Lower leg skin (tissue), 4 donors: ENCODE measurements at regions not wholly inside any gene's neighbourhood (a gene's known extent, or its start where the extent isn't known, plus 50 kb on each side); places are given as distances from the start of the nearest gene placed in this dataset.

Experiments
- DNase-seq, 2 donors: peaks; one replicate each; pipeline ENCODE4 v3.0.0-alpha.2; 2019; ENCODE audit warnings: low spot score in 2 of 2
- H3K4me3 ChIP-seq: fragments of 200-600 bp; sonication (generic); 2 replicates; pipeline ENCODE4 v1.5.1; 2017; ENCODE audit warnings: mild to moderate bottlenecking, low read depth; ENCODE audit not compliant: poor library complexity, severe bottlenecking
- CTCF ChIP-seq, 3 donors: fragments of 450-650 bp; IDR thresholded peaks; one replicate each; pipeline ENCODE4 v1.5.1; 2016; ENCODE audit warnings: antibody characterized with exemption in 3 of 3, mild to moderate bottlenecking in 3 of 3, moderate library complexity in 2 of 3
- POLR2A ChIP-seq, 2 donors: fragments of 450-650 bp; IDR thresholded peaks; one replicate each; pipeline ENCODE4 v1.6.1; 2016 to 2017; ENCODE audit warnings: antibody characterized with exemption in 2 of 2, mild to moderate bottlenecking in 1 of 2, moderate library complexity in 1 of 2
- WGBS, 2 donors: methylation state at CpG; one replicate each; pipeline ENCODE4 v1.1.5; 2018; 5-methylcytosine and 5-hydroxymethylcytosine counted together
- intact Hi-C: fragments of 100-400 bp; cut with DNase I; formaldehyde crosslinking; loops from one replicate; pipeline ENCODE4 v1.15.0; 2023; ENCODE audit warnings: low total_unique reads

GRCh38 chr20:53879048-53879684 is 191.2 kb downstream of the BCAS1 start:
- intact Hi-C loops: no loop called here
- DNase-seq: peak in 1 of 2 donors; percentile 53
- TF ChIP-seq POLR2A (IDR thresholded peaks at IDR 0.05): no peak
- TF ChIP-seq CTCF (IDR thresholded peaks at IDR 0.05): no peak
- no peak overlapping the region for H3K4me3 ChIP-seq
- WGBS, 2 donors: 82 to 89% methylated on average over 10 of the region's 10 CpGs

GRCh38 chr20:53878262-53879047 is 191.9 kb downstream of the BCAS1 start:
- 81 to 83% methylated on average over 6 of the region's 6 CpGs for WGBS, 2 donors
- intact Hi-C loops: no loop called here
- no peak overlapping the region for H3K4me3 ChIP-seq
- peak in 1 of 2 donors; percentile 20 for DNase-seq
- TF ChIP-seq POLR2A (IDR thresholded peaks at IDR 0.05) (no peak), CTCF (IDR thresholded peaks at IDR 0.05) (no peak)

DNA sequence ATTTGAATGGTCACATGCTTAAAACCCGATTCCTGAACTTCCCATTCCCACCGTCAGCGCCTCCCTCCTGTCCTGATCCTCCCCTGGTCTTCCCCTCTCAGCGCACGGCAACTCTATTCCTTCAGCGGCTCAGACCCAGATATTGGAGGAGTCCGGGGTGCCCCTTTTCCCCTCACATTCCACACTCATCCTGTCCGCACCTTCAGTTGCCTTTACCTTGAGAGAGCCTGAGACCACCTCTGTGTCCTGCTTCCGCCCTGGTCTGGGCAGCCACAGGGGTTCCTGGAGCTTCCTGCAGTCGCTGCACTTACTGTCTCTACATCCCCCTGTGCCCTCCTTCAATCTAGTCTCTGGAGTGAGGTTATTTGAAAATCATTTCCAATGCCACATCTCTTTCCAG is 193.4 kb downstream of the BCAS1 start:
- TF ChIP-seq POLR2A (IDR thresholded peaks at IDR 0.05) (no peak), CTCF (IDR thresholded peaks at IDR 0.05) (no peak)
- intact Hi-C loops: no loop called here
- no peak overlapping the region for H3K4me3 ChIP-seq
- whole genome bisulfite sequencing, 2 donors: 92 to 96% methylated on average over 10 of the region's 10 CpGs
- peak in 1 of 2 donors; percentile 54 for DNase-seq

DNA sequence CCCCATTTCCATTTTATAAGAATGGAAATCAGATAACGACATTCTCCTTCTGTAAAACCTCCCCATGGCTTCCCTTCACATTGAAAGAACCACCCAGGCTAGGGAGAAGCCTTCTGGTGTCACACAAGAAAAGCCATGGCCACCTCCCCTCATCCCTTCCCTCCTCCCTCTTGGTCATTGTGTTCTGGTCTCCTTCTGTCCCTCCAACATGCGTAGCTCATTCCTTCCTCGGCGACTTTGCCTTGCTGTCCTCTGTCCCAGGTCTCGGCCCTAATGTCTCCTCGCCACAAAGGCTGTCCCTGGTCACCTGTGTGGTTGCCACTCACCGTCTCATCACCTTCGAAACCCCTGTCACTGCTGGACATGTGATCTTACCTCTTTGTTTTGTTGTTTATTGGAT is 193.9 kb downstream of the BCAS1 start:
- intact Hi-C loops: no loop called here
- no peak overlapping the region for H3K4me3 ChIP-seq
- no peak for TF ChIP-seq CTCF (IDR thresholded peaks at IDR 0.05)
- TF ChIP-seq POLR2A (IDR thresholded peaks at IDR 0.05): no peak
- 86 to 97% methylated on average over 8 of the region's 8 CpGs for WGBS, 2 donors
- DNase-seq: peak in 1 of 2 donors; percentile 64

DNA sequence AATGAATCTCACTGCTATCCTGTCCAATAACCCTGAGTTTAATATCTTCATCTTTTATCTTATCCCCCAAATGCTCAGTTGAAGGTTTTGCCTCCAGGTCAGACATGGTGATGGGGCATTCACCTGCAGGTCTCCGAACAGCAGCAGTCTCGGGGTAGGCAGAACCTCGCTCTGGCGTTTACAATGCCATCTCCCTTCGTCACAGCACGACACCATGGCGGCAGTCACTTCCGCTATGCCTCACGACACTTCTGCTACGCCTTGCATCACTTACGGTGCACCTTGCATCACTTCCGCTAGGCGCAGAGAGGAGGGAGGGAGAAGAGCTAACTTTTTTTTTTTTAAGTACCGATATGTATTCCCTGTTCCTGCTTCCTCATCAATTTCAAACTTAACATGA is 194.9 kb downstream of the BCAS1 start:
- intact Hi-C loops: no loop called here
- 96 to 97% methylated on average over 14 of the region's 14 CpGs for WGBS, 2 donors
- H3K4me3 ChIP-seq: no peak overlapping the region
- TF ChIP-seq CTCF (IDR thresholded peaks at IDR 0.05) (no peak), POLR2A (IDR thresholded peaks at IDR 0.05) (no peak)
- peak in 1 of 2 donors; percentile 67 for DNase-seq
